Adrenal gland (tissue), 5 donors: ENCODE measurements at regions not wholly inside any gene's neighbourhood (a gene's known extent, or its start where the extent isn't known, plus 50 kb on each side); places are given as distances from the start of the nearest gene placed in this dataset.

Source experiments
- CTCF ChIP-seq, 6 experiments: fragments of 450-650 bp in 4 of 6; fragments of 200-600 bp in 2 of 6; sonication (generic) in 1 of 6; IDR thresholded peaks; 1 replicate in 5 of 6; 2 replicates in 1 of 6; pipeline versions ENCODE4 v1.5.1 to v1.8.0; 2016 to 2021; ENCODE audit warnings: antibody characterized with exemption in 6 of 6, mild to moderate bottlenecking in 2 of 6, moderate library complexity in 1 of 6
- POLR2A ChIP-seq, 2 donors: fragments of 450-650 bp; IDR thresholded peaks; one replicate each; pipeline ENCODE4 v1.6.1; 2017; ENCODE audit warnings: antibody characterized with exemption in 2 of 2, mild to moderate bottlenecking in 2 of 2, moderate library complexity in 1 of 2
- donor health status: DM: no; HTN: no; CAD: no.

- TF ChIP-seq CTCF (IDR thresholded peaks at IDR 0.05): no peak
- no peak for TF ChIP-seq POLR2A (IDR thresholded peaks at IDR 0.05)
These were observed 229.3 kb upstream of the CTNND2 start for GRCh38 chr5:12133520-12133919.
